GM23338 (cell line): ENCODE measurements at regions not wholly inside any gene's neighbourhood (a gene's known extent, or its start where the extent isn't known, plus 50 kb on each side); places are given as distances from the start of the nearest gene placed in this dataset.

Source experiments
- ATAC-seq: fragments of 200-7000 bp; cut with Tn5 transposase; 3 replicates; pipeline ENCODE4 v1.9.1; 2020
- DNase-seq: peaks from one replicate; pipeline ENCODE4 v3.0.0-alpha.2; 2015; ENCODE audit warnings: low spot score
- H2AFZ ChIP-seq: fragments of 200-600 bp; sonication (generic); 2 replicates; pipeline ENCODE4 v1.8.0; 2016; ENCODE audit warnings: antibody characterized with exemption, mild to moderate bottlenecking, moderate library complexity
- H3F3A ChIP-seq: fragments of 200-600 bp; sonication (generic); replicated peaks from 2 replicates; pipeline ENCODE4 v1.8.0; 2017; ENCODE audit warnings: antibody characterized with exemption, mixed run types, low read depth
- H3K27ac ChIP-seq: fragments of 200-600 bp; sonication (generic); 2 replicates; pipeline ENCODE4 v1.6.1; 2016; ENCODE audit warnings: low read depth
- H3K27me3 ChIP-seq: fragments of 200-600 bp; sonication (generic); 2 replicates; pipeline ENCODE4 v1.8.0; 2016; ENCODE audit warnings: mild to moderate bottlenecking, mixed run types, moderate library complexity; ENCODE audit not compliant: insufficient read depth
- H3K36me3 ChIP-seq: fragments of 200-600 bp; sonication (generic); 2 replicates; pipeline ENCODE4 v1.8.0; 2016; ENCODE audit warnings: mild to moderate bottlenecking; ENCODE audit not compliant: insufficient read depth
- H3K4me1 ChIP-seq: fragments of 200-600 bp; sonication (generic); 2 replicates; pipeline ENCODE4 v1.8.0; 2016; ENCODE audit warnings: mild to moderate bottlenecking, moderate library complexity; ENCODE audit not compliant: insufficient read depth
- H3K4me2 ChIP-seq: fragments of 200-600 bp; sonication (generic); 2 replicates; pipeline ENCODE4 v1.7.1; 2017; ENCODE audit warnings: mixed run types
- H3K4me3 ChIP-seq: fragments of 200-600 bp; sonication (generic); 2 replicates; pipeline ENCODE4 v1.6.1; 2016; ENCODE audit warnings: mixed run types
- H3K79me2 ChIP-seq: fragments of 200-600 bp; sonication (generic); replicated peaks from 2 replicates; pipeline ENCODE4 v1.8.0; 2017; ENCODE audit warnings: mild to moderate bottlenecking; ENCODE audit not compliant: insufficient read depth
- H3K9me2 ChIP-seq: fragments of 200-600 bp; sonication (generic); 2 replicates; pipeline ENCODE4 v1.8.0; 2017; ENCODE audit not compliant: insufficient read depth
- H4K20me1 ChIP-seq: fragments of 200-600 bp; sonication (generic); replicated peaks from 2 replicates; pipeline ENCODE4 v1.8.0; 2017; ENCODE audit warnings: mild to moderate bottlenecking; ENCODE audit not compliant: insufficient read depth
- H3K27ac Mint-ChIP-seq: 2 replicates; pipeline ENCODE4 v1.8.0; 2020; ENCODE audit warnings: inconsistent platforms, mild to moderate bottlenecking, moderate library complexity, mixed read lengths
- H3K27me3 Mint-ChIP-seq: 3 replicates; pipeline ENCODE4 v1.8.0; 2022; ENCODE audit warnings: low read depth, mild to moderate bottlenecking, moderate library complexity, mixed read lengths, inconsistent platforms; ENCODE audit not compliant: insufficient read depth, poor library complexity
- H3K36me3 Mint-ChIP-seq: 3 replicates; pipeline ENCODE4 v1.8.0; 2021; ENCODE audit warnings: low read depth, mild to moderate bottlenecking, inconsistent platforms, moderate library complexity, mixed read lengths
- H3K4me1 Mint-ChIP-seq: 3 replicates; pipeline ENCODE4 v1.8.0; 2020; ENCODE audit warnings: mild to moderate bottlenecking, inconsistent platforms, mixed read lengths
- H3K4me3 Mint-ChIP-seq: 3 replicates; pipeline ENCODE4 v1.8.0; 2021; ENCODE audit warnings: moderate library complexity, mild to moderate bottlenecking, inconsistent platforms, mixed read lengths
- H3K9me3 Mint-ChIP-seq: 3 replicates; pipeline ENCODE4 v1.8.0; 2020; ENCODE audit warnings: moderate library complexity, mild to moderate bottlenecking, inconsistent platforms, mixed read lengths
- CREB1 ChIP-seq: fragments of 250-450 bp; sonication (Bioruptor Pico); IDR thresholded peaks from 2 replicates; pipeline ENCODE4 v1.5.0; 2020; ENCODE audit warnings: low read depth, mild to moderate bottlenecking, moderate library complexity
- CTCF ChIP-seq, 2 experiments: fragments of 200-600 bp in 1 of 2; sonication (generic) in 1 of 2; conservative IDR thresholded peaks; 2 replicates each; pipeline versions ENCODE4 v1.5.1 to v1.6.1; 2016 to 2017; ENCODE audit warnings: antibody characterized with exemption in 2 of 2, low read depth in 2 of 2, mild to moderate bottlenecking in 2 of 2, moderate library complexity in 1 of 2
- JUNB ChIP-seq: IDR thresholded peaks from one replicate; pipeline ENCODE4 v1.6.1; 2016; ENCODE audit warnings: antibody characterized with exemption; ENCODE audit not compliant: unreplicated experiment
- NANOG ChIP-seq: IDR thresholded peaks from 2 replicates; pipeline ENCODE4 v1.6.1; 2016; ENCODE audit warnings: antibody characterized with exemption, borderline replicate concordance
- REST ChIP-seq: IDR thresholded peaks from one replicate; pipeline ENCODE4 v1.6.1; 2018; ENCODE audit warnings: antibody characterized with exemption; ENCODE audit not compliant: unreplicated experiment
- ZNF114 ChIP-seq: fragments of 250-450 bp; sonication (Bioruptor Pico); IDR thresholded peaks from 2 replicates; pipeline ENCODE4 v1.5.0; 2020; ENCODE audit warnings: mild to moderate bottlenecking, moderate library complexity

- Histone ChIP-seq H4K20me1 (no peaks in the 10 kb centered on the region), H3K4me1 (peaks cover 18% of the 10 kb centered on the region), H2AFZ (no peak overlapping the region), H3K4me3 (no peak overlapping the region), H3K27ac (no peak overlapping the region), H3K27me3 (no peaks in the 10 kb centered on the region), H3K9me2 (no peaks in the 10 kb centered on the region; the same call in 1 of the 2 replicates), H3K4me2 (no peak overlapping the region), H3F3A (no peaks in the 10 kb centered on the region), H3K36me3 (no peaks in the 10 kb centered on the region), H3K79me2 (no peaks in the 10 kb centered on the region)
- peak; percentile 52 for DNase-seq
- Mint-ChIP-seq H3K27me3 (no peaks in the 10 kb centered on the region), H3K9me3 (no peaks in the 10 kb centered on the region), H3K4me1 (peaks cover 26% of the 10 kb centered on the region), H3K4me3 (no peak overlapping the region), H3K36me3 (no peaks in the 10 kb centered on the region), H3K27ac (no peak overlapping the region)
- no peak for TF ChIP-seq ZNF114 (CRISPR knock-in tag)
- no peak for TF ChIP-seq REST
- no peak for TF ChIP-seq NANOG
- TF ChIP-seq CTCF (conservative IDR thresholded peaks at IDR 0.05; ENCODE audit: low read depth in 2 of 2) = peak; percentile 55 to 80
- ATAC-seq = peak; percentile 68
Measured at GRCh38 chr9:80885894-80886293, 803.5 kb downstream of the TLE1 start.

GRCh38 chr9:80883826-80884579 lies 805.3 kb downstream of the TLE1 start:
- no peaks in the 10 kb centered on the region for H3F3A ChIP-seq
- no peaks in the 10 kb centered on the region for H3K36me3 Mint-ChIP-seq
- H3K27me3 Mint-ChIP-seq = peaks cover 3% of the 10 kb centered on the region
- no peaks in the 10 kb centered on the region for H3K79me2 ChIP-seq
- H3K27me3 ChIP-seq = no peaks in the 10 kb centered on the region
- H3K9me2 ChIP-seq = no peaks in the 10 kb centered on the region
- DNase-seq = no peak
- no peak for ATAC-seq
- no peak overlapping the region for H3K4me3 Mint-ChIP-seq
- no peak overlapping the region for H3K27ac ChIP-seq
- no peaks in the 10 kb centered on the region for H3K36me3 ChIP-seq
- H3K9me3 Mint-ChIP-seq = no peaks in the 10 kb centered on the region
- peaks cover 22% of the 10 kb centered on the region for H3K4me1 ChIP-seq
- H2AFZ ChIP-seq = peak overlapping the region; percentile 30; the same call in 1 of the 2 replicates
- no peak overlapping the region for H3K4me3 ChIP-seq
- peak overlapping the region; percentile 47; the same call in 1 of the 2 replicates for H3K27ac Mint-ChIP-seq
- no peaks in the 10 kb centered on the region for H4K20me1 ChIP-seq
- peaks cover 26% of the 10 kb centered on the region for H3K4me1 Mint-ChIP-seq
- H3K4me2 ChIP-seq = no peak overlapping the region
- TF ChIP-seq CREB1 (CRISPR knock-in tag) (no peak), REST (no peak), JUNB (no peak), CTCF (conservative IDR thresholded peaks at IDR 0.05; ENCODE audit: low read depth in 2 of 2) (no peak)
